HG03442 (cell line): ENCODE measurements at regions not wholly inside any gene's neighbourhood (a gene's known extent, or its start where the extent isn't known, plus 50 kb on each side); places are given as distances from the start of the nearest gene placed in this dataset.

Source experiments
- ATAC-seq: cut with Tn5 transposase; IDR thresholded peaks from one replicate; pipeline ENCODE4 v1.9.1; 2021; ENCODE audit warnings: mild to moderate bottlenecking, moderate library complexity; ENCODE audit not compliant: unreplicated experiment

- no peak for ATAC-seq
These were observed 61.3 kb upstream of the MEDAG start for GRCh38 chr13:30844548-30845296.

GRCh38 chr13:30845297-30846214 is 60.5 kb upstream of the MEDAG start:
- peak; percentile 50 for ATAC-seq

- no peak for ATAC-seq
These were observed 59.8 kb upstream of the MEDAG start for GRCh38 chr13:30846311-30846710.

- no peak for ATAC-seq
These were observed 59.2 kb upstream of the MEDAG start for GRCh38 chr13:30846866-30847265.

GRCh38 chr13:30847650-30848307 is 58.3 kb upstream of the MEDAG start:
- peak; percentile 45 for ATAC-seq

GRCh38 chr13:30848332-30849027 is 57.6 kb upstream of the MEDAG start:
- peak; percentile 11 for ATAC-seq

- no peak for ATAC-seq
These were observed 56.5 kb upstream of the MEDAG start for GRCh38 chr13:30849611-30850010.

GRCh38 chr13:30850204-30850866 is 55.7 kb upstream of the MEDAG start:
- ATAC-seq: no peak

GRCh38 chr13:30850867-30851211 is 55.2 kb upstream of the MEDAG start:
- ATAC-seq: no peak

GRCh38 chr13:30851697-30852096 is 54.4 kb upstream of the MEDAG start:
- peak; percentile 72 for ATAC-seq

GRCh38 chr13:30855569-30855968 is 50.5 kb upstream of the MEDAG start:
- no peak for ATAC-seq

GRCh38 chr13:30856005-30856790 is 49.9 kb upstream of the MEDAG start:
- ATAC-seq: no peak
